B cell (primary cell): ENCODE measurements at regions not wholly inside any gene's neighbourhood (a gene's known extent, or its start where the extent isn't known, plus 50 kb on each side); places are given as distances from the start of the nearest gene placed in this dataset.

Source experiments
- EZH2 ChIP-seq: IDR thresholded peaks from 2 replicates; pipeline ENCODE4 v1.6.1; 2012; ENCODE audit warnings: borderline replicate concordance, low read depth, mild to moderate bottlenecking, moderate library complexity, low read length; ENCODE audit not compliant: insufficient read depth, poor library complexity, severe bottlenecking
- TF ChIP-seq, protein P1 (sequence below): fragments of 200-600 bp; IDR thresholded peaks from one replicate; pipeline ENCODE4 v1.8.0; 2022; ENCODE audit warnings: antibody characterized with exemption, mild to moderate bottlenecking

DNA sequence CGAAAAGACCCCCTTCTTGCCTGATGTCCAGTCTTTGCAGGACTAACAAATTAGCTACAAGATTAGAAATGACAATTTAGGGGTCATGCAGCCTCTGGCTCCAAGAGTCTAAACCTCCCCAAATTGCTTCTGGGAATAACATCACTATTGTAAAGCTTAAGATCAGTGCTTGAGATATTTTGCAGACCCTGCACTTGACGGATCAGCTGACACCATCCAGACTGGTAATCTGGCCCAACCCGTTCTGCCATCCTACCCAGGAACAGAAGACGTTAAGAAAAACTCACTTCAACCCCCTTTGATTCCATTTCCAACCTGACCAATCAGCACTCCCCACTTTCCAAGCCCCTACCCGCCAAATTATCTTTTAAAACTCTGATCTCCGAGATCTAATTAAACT is 236.7 kb upstream of the KRR1 start:
- TF ChIP-seq, protein P1, sequence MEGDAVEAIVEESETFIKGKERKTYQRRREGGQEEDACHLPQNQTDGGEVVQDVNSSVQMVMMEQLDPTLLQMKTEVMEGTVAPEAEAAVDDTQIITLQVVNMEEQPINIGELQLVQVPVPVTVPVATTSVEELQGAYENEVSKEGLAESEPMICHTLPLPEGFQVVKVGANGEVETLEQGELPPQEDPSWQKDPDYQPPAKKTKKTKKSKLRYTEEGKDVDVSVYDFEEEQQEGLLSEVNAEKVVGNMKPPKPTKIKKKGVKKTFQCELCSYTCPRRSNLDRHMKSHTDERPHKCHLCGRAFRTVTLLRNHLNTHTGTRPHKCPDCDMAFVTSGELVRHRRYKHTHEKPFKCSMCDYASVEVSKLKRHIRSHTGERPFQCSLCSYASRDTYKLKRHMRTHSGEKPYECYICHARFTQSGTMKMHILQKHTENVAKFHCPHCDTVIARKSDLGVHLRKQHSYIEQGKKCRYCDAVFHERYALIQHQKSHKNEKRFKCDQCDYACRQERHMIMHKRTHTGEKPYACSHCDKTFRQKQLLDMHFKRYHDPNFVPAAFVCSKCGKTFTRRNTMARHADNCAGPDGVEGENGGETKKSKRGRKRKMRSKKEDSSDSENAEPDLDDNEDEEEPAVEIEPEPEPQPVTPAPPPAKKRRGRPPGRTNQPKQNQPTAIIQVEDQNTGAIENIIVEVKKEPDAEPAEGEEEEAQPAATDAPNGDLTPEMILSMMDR: no peak
- no peak for TF ChIP-seq EZH2
